Smooth muscle cell (in vitro differentiated cells): ENCODE measurements at regions not wholly inside any gene's neighbourhood (a gene's known extent, or its start where the extent isn't known, plus 50 kb on each side); places are given as distances from the start of the nearest gene placed in this dataset.

Experiments used
- DNase-seq: peaks from one replicate; lab custom pipeline; 2025; ENCODE audit not compliant: unreplicated experiment; lab: John Stamatoyannopoulos, UW
- H2AFZ ChIP-seq: fragments of 200-600 bp; sonication (generic); 2 replicates; pipeline ENCODE4 v1.6.0; 2016; ENCODE audit warnings: antibody characterized with exemption, low read depth, mild to moderate bottlenecking
- H3F3A ChIP-seq: fragments of 200-600 bp; sonication (generic); 2 replicates; pipeline ENCODE4 v1.6.0; 2017; ENCODE audit warnings: antibody characterized with exemption, low read depth
- H3K27ac ChIP-seq: fragments of 200-600 bp; sonication (generic); 2 replicates; pipeline ENCODE4 v1.5.1; 2016; ENCODE audit warnings: low read depth, mild to moderate bottlenecking
- H3K27me3 ChIP-seq: fragments of 200-600 bp; sonication (generic); 2 replicates; pipeline ENCODE4 v1.6.1; 2016; ENCODE audit warnings: low read depth, mild to moderate bottlenecking
- H3K36me3 ChIP-seq: fragments of 200-600 bp; sonication (generic); 2 replicates; pipeline ENCODE4 v1.5.1; 2016; ENCODE audit warnings: low read depth
- H3K4me1 ChIP-seq: fragments of 200-600 bp; sonication (generic); 2 replicates; pipeline ENCODE4 v1.5.1; 2016; ENCODE audit warnings: low read depth
- H3K4me2 ChIP-seq: fragments of 200-600 bp; sonication (generic); 2 replicates; pipeline ENCODE4 v1.6.0; 2016; ENCODE audit warnings: mild to moderate bottlenecking
- H3K4me3 ChIP-seq: fragments of 200-600 bp; sonication (generic); 2 replicates; pipeline ENCODE4 v1.5.1; 2016; ENCODE audit warnings: mild to moderate bottlenecking
- H3K79me2 ChIP-seq: fragments of 200-600 bp; sonication (generic); 2 replicates; pipeline ENCODE4 v1.6.0; 2016; ENCODE audit warnings: low read depth, mild to moderate bottlenecking
- H3K9ac ChIP-seq: fragments of 200-600 bp; sonication (generic); 2 replicates; pipeline ENCODE4 v1.6.0; 2016; ENCODE audit warnings: low read depth
- H3K9me3 ChIP-seq: fragments of 200-600 bp; sonication (generic); replicated peaks from 2 replicates; pipeline ENCODE4 v1.5.1; 2016; ENCODE audit warnings: low read depth
- H4K20me1 ChIP-seq: fragments of 200-600 bp; sonication (generic); 2 replicates; pipeline ENCODE4 v1.6.0; 2016; ENCODE audit warnings: low read depth
- CTCF ChIP-seq: fragments of 200-600 bp; sonication (generic); IDR thresholded peaks from 2 replicates; pipeline ENCODE4 v1.5.1; 2017; ENCODE audit warnings: borderline replicate concordance, mild to moderate bottlenecking, antibody characterized with exemption; ENCODE audit not compliant: insufficient read depth, poor library complexity, severe bottlenecking
- WGBS: methylation state at CpG from one replicate; pipeline ENCODE4 v1.1.7; 2016; ENCODE audit warnings: low lambda C conversion rate; 5-methylcytosine and 5-hydroxymethylcytosine counted together

- no peaks in the 10 kb centered on the region for H3K36me3 ChIP-seq
- no peak for TF ChIP-seq CTCF
- no peak overlapping the region for H2AFZ ChIP-seq
- no peak overlapping the region for H3K4me3 ChIP-seq
- H3K9me3 ChIP-seq: no peaks in the 10 kb centered on the region
- no peak for DNase-seq
- no peaks in the 10 kb centered on the region for H4K20me1 ChIP-seq
- H3K27ac ChIP-seq: no peak overlapping the region
- H3F3A ChIP-seq: no peaks in the 10 kb centered on the region
- H3K4me1 ChIP-seq: no peaks in the 10 kb centered on the region
- WGBS: 70% methylated on average over 2 of the region's 2 CpGs
- H3K79me2 ChIP-seq: no peaks in the 10 kb centered on the region
- no peak overlapping the region for H3K9ac ChIP-seq
- no peaks in the 10 kb centered on the region for H3K27me3 ChIP-seq
- H3K4me2 ChIP-seq: no peak overlapping the region
Measured at GRCh38 chr11:127224276-127224675, 223.7 kb upstream of the KIRREL3 start.

GRCh38 chr11:127223633-127224032 is 223.1 kb upstream of the KIRREL3 start:
- WGBS: 91% methylated on average over 5 of the region's 5 CpGs
- Histone ChIP-seq H2AFZ (no peak overlapping the region), H3K27me3 (no peaks in the 10 kb centered on the region), H3K27ac (no peak overlapping the region), H3K4me1 (no peaks in the 10 kb centered on the region), H3K9me3 (no peaks in the 10 kb centered on the region), H3K79me2 (no peaks in the 10 kb centered on the region), H4K20me1 (no peaks in the 10 kb centered on the region), H3F3A (no peaks in the 10 kb centered on the region), H3K4me2 (no peak overlapping the region), H3K9ac (no peak overlapping the region), H3K36me3 (no peaks in the 10 kb centered on the region), H3K4me3 (no peak overlapping the region)
- TF ChIP-seq CTCF: no peak
- no peak for DNase-seq

GRCh38 chr11:127223026-127223425 is 222.5 kb upstream of the KIRREL3 start:
- Histone ChIP-seq H3K9me3 (no peaks in the 10 kb centered on the region), H3K79me2 (no peaks in the 10 kb centered on the region), H3K9ac (no peak overlapping the region), H2AFZ (no peak overlapping the region), H4K20me1 (no peaks in the 10 kb centered on the region), H3K36me3 (no peaks in the 10 kb centered on the region), H3F3A (no peaks in the 10 kb centered on the region), H3K4me3 (no peak overlapping the region), H3K27me3 (no peaks in the 10 kb centered on the region), H3K27ac (no peak overlapping the region), H3K4me1 (no peaks in the 10 kb centered on the region), H3K4me2 (no peak overlapping the region)
- DNase-seq: no peak
- no peak for TF ChIP-seq CTCF
- 30% methylated on average over 1 of the region's 1 CpG for WGBS

GRCh38 chr11:127219704-127220103 is 219.1 kb upstream of the KIRREL3 start:
- Histone ChIP-seq H3K27me3 (no peaks in the 10 kb centered on the region), H3K9me3 (no peaks in the 10 kb centered on the region), H3K79me2 (no peaks in the 10 kb centered on the region), H3K27ac (no peak overlapping the region), H3K9ac (no peak overlapping the region), H3K36me3 (no peaks in the 10 kb centered on the region), H4K20me1 (no peaks in the 10 kb centered on the region), H3K4me3 (no peak overlapping the region), H2AFZ (no peak overlapping the region), H3K4me1 (no peaks in the 10 kb centered on the region), H3F3A (no peaks in the 10 kb centered on the region), H3K4me2 (no peak overlapping the region)
- TF ChIP-seq CTCF: no peak
- no peak for DNase-seq
- WGBS: 96% methylated on average over 2 of the region's 2 CpGs
